A172 (cell line): ENCODE measurements at regions not wholly inside any gene's neighbourhood (a gene's known extent, or its start where the extent isn't known, plus 50 kb on each side); places are given as distances from the start of the nearest gene placed in this dataset.

Experiments
- DNase-seq: peaks from one replicate; pipeline ENCODE4 v3.0.0-alpha.2; 2015; ENCODE audit warnings: low spot score

- DNase-seq: no peak
Observed at GRCh38 chr10:29026802-29027580, 261.9 kb upstream of the LYZL1 start.

- DNase-seq: no peak
Observed at GRCh38 chr10:29028486-29028885, 260.4 kb upstream of the LYZL1 start.

GRCh38 chr10:29030900-29031299 lies 258.0 kb upstream of the LYZL1 start:
- DNase-seq: no peak

- DNase-seq: no peak
Observed at GRCh38 chr10:29032169-29032568, 256.7 kb upstream of the LYZL1 start.

GRCh38 chr10:29033311-29033940 lies 255.4 kb upstream of the LYZL1 start:
- no peak for DNase-seq

GRCh38 chr10:29034592-29034991 lies 254.3 kb upstream of the LYZL1 start:
- no peak for DNase-seq

GRCh38 chr10:29035721-29036120 lies 253.1 kb upstream of the LYZL1 start:
- DNase-seq: no peak

- no peak for DNase-seq
Observed at GRCh38 chr10:29037348-29038113, 251.3 kb upstream of the LYZL1 start.

- DNase-seq: no peak
Observed at GRCh38 chr10:29039091-29039490, 249.8 kb upstream of the LYZL1 start.

GRCh38 chr10:29039677-29040189 lies 249.1 kb upstream of the LYZL1 start:
- DNase-seq: peak; percentile 79

- DNase-seq: no peak
Observed at GRCh38 chr10:29041616-29042015, 247.3 kb upstream of the LYZL1 start.

- no peak for DNase-seq
Observed at GRCh38 chr10:29048506-29048905, 240.4 kb upstream of the LYZL1 start.

GRCh38 chr10:29050081-29050480 lies 238.8 kb upstream of the LYZL1 start:
- no peak for DNase-seq

- no peak for DNase-seq
Observed at GRCh38 chr10:29055101-29055500, 233.8 kb upstream of the LYZL1 start.

- DNase-seq: no peak
Observed at GRCh38 chr10:29056729-29057128, 232.1 kb upstream of the LYZL1 start.

- peak; percentile 11 for DNase-seq
Observed at GRCh38 chr10:29057822-29058331, 231.0 kb upstream of the LYZL1 start.

- DNase-seq: peak; percentile 69
Observed at GRCh38 chr10:29063806-29064644, 224.8 kb upstream of the LYZL1 start.

- no peak for DNase-seq
Observed at GRCh38 chr10:29064680-29065079, 224.2 kb upstream of the LYZL1 start.

GRCh38 chr10:29067161-29067560 lies 221.7 kb upstream of the LYZL1 start:
- no peak for DNase-seq

- no peak for DNase-seq
Observed at GRCh38 chr10:29067628-29068027, 221.2 kb upstream of the LYZL1 start.

- no peak for DNase-seq
Observed at GRCh38 chr10:29068302-29068701, 220.6 kb upstream of the LYZL1 start.
